GM12878 (cell line): ENCODE measurements at regions not wholly inside any gene's neighbourhood (a gene's known extent, or its start where the extent isn't known, plus 50 kb on each side); places are given as distances from the start of the nearest gene placed in this dataset.

ENCODE experiments used
- ATAC-seq: fragments of 200-7000 bp; cut with Tn5 transposase; 3 replicates; pipeline ENCODE4 v1.9.1; 2020; ENCODE audit warnings: mild to moderate bottlenecking, moderate library complexity
- BruUV-seq: library from RNA; stranded (reverse); fragments of 400-500 nt; replicated peaks from 2 replicates; lab custom pipeline; 2021; lab: Mats Ljungman, UMichigan
- CTCF ChIA-PET: fragments of 300-600 bp; sonication (Branson Sonifier 250); formaldehyde crosslinking; extraction: SDS; loops from one replicate; lab custom pipeline; 2021; ENCODE audit warnings: inconsistent platforms; lab: Yijun Ruan, JAX
- POLR2A ChIA-PET: fragments of 350-600 bp; formaldehyde crosslinking; extraction: SDS; loops from one replicate; lab custom pipeline; 2021; ENCODE audit warnings: inconsistent platforms; lab: Charles Lee
- RAD21 ChIA-PET: fragments of 300-600 bp; sonication (Branson Sonifier 250); formaldehyde crosslinking; loops from one replicate; lab custom pipeline; 2023; ENCODE audit warnings: antibody characterized with exemption; ENCODE audit not compliant: unreplicated experiment; lab: Charles Lee
- SMC1A ChIA-PET: fragments of 300-600 bp; sonication (Branson Sonifier 250); formaldehyde crosslinking; loops from one replicate; lab custom pipeline; 2023; ENCODE audit not compliant: unreplicated experiment, uncharacterized antibody; lab: Charles Lee
- DNase-seq: peaks from one replicate; pipeline ENCODE4 v3.0.0-alpha.2; 2011; ENCODE audit warnings: low read depth, low spot score
- FAIRE-seq: peaks from 3 replicates; lab custom pipeline; 2011; peaks lifted over from hg19 to GRCh38; lab: Jason Lieb, UNC
- H2AFZ ChIP-seq: 2 replicates; pipeline ENCODE4 v1.6.0; 2011; ENCODE audit warnings: low read depth, low read length, control low read depth; ENCODE audit not compliant: control insufficient read depth
- H3K27ac ChIP-seq: 2 replicates; pipeline ENCODE4 v1.5.1; 2011; ENCODE audit warnings: control low read depth; ENCODE audit not compliant: control insufficient read depth, insufficient read depth
- H3K27me3 ChIP-seq, 2 experiments: replicated peaks in 1 of 2; 2 replicates each; pipeline versions ENCODE4 v1.6.0 to v1.6.1; 2011; ENCODE audit warnings: low read length in 1 of 2; ENCODE audit not compliant: control insufficient read depth in 2 of 2, insufficient read depth in 2 of 2
- H3K36me3 ChIP-seq, 2 experiments: 2 replicates each; pipeline ENCODE4 v1.5.1; 2011; ENCODE audit warnings: low read length in 1 of 2; ENCODE audit not compliant: control insufficient read depth in 2 of 2, insufficient read depth in 2 of 2
- H3K4me1 ChIP-seq: 2 replicates; pipeline ENCODE4 v1.6.1; 2011; ENCODE audit warnings: mild to moderate bottlenecking, low read length, moderate library complexity, mixed read lengths; ENCODE audit not compliant: control insufficient read depth, insufficient read depth
- H3K4me2 ChIP-seq: 2 replicates; pipeline ENCODE4 v1.6.0; 2011; ENCODE audit warnings: control low read depth; ENCODE audit not compliant: control insufficient read depth, insufficient read depth
- H3K4me3 ChIP-seq: fragments of 200-600 bp; sonication (generic); 2 replicates; pipeline ENCODE4 v1.5.1; 2016
- H3K79me2 ChIP-seq: 2 replicates; pipeline ENCODE4 v1.6.0; 2011; ENCODE audit warnings: low read length; ENCODE audit not compliant: control insufficient read depth, insufficient read depth
- H3K9ac ChIP-seq: 2 replicates; pipeline ENCODE4 v1.8.0; 2011; ENCODE audit warnings: low read length, control low read depth, mixed read lengths; ENCODE audit not compliant: control insufficient read depth, insufficient read depth
- H3K9me3 ChIP-seq: replicated peaks from 3 replicates; pipeline ENCODE4 v1.5.1; 2011; ENCODE audit warnings: mild to moderate bottlenecking, low read length; ENCODE audit not compliant: control insufficient read depth, insufficient read depth
- H4K20me1 ChIP-seq: 2 replicates; pipeline ENCODE4 v1.6.0; 2011; ENCODE audit not compliant: control insufficient read depth, insufficient read depth
- BACH1 ChIP-seq: fragments of 450-650 bp; IDR thresholded peaks from 2 replicates; pipeline ENCODE4 v1.6.1; 2017; ENCODE audit warnings: mild to moderate bottlenecking, borderline replicate concordance
- BHLHE40 ChIP-seq, 2 experiments: fragments of 450-650 bp in 1 of 2; IDR thresholded peaks; 2 replicates each; pipeline ENCODE4 v1.6.1; 2011 to 2017; ENCODE audit warnings: low read depth in 2 of 2, borderline replicate concordance in 1 of 2, improper control_type of control experiment in 1 of 2, low read length in 1 of 2, mild to moderate bottlenecking in 1 of 2
- CEBPZ ChIP-seq: fragments of 150-350 bp; IDR thresholded peaks from 2 replicates; pipeline ENCODE4 v1.6.1; 2016; ENCODE audit warnings: low read depth, low read length
- CREB1 ChIP-seq: IDR thresholded peaks from 2 replicates; pipeline ENCODE4 v1.6.1; 2012; ENCODE audit warnings: low read depth, mild to moderate bottlenecking, inconsistent platforms
- ESRRA ChIP-seq: IDR thresholded peaks from 2 replicates; pipeline ENCODE4 v1.6.1; 2012; ENCODE audit warnings: mild to moderate bottlenecking, low read length, improper control_type of control experiment
- ETV6 ChIP-seq, 2 experiments: fragments of 450-650 bp in 1 of 2; IDR thresholded peaks in 1 of 2; conservative IDR thresholded peaks in 1 of 2; 2 replicates each; pipeline ENCODE4 v1.6.1; 2014; ENCODE audit warnings: antibody characterized with exemption in 1 of 2, borderline replicate concordance in 1 of 2, low read depth in 1 of 2, mild to moderate bottlenecking in 1 of 2, moderate library complexity in 1 of 2
- GABPA ChIP-seq: IDR thresholded peaks from 2 replicates; pipeline ENCODE4 v1.6.1; 2014; ENCODE audit warnings: antibody characterized with exemption, low read depth, mild to moderate bottlenecking, inconsistent platforms
- IRF5 ChIP-seq: fragments of 450-650 bp; IDR thresholded peaks from 2 replicates; pipeline ENCODE4 v1.6.1; 2017; ENCODE audit warnings: borderline replicate concordance
- NBN ChIP-seq: fragments of 450-650 bp; IDR thresholded peaks from 2 replicates; pipeline ENCODE4 v1.6.1; 2016
- NRF1 ChIP-seq: conservative IDR thresholded peaks from 2 replicates; pipeline ENCODE4 v1.6.1; 2011; ENCODE audit warnings: mild to moderate bottlenecking, low read depth, low read length, improper control_type of control experiment
- RELA ChIP-seq: fragments of 450-650 bp; IDR thresholded peaks from 2 replicates; pipeline ENCODE4 v1.8.0; 2014; ENCODE audit warnings: borderline replicate concordance; ENCODE audit not compliant: partially characterized antibody
- SMAD5 ChIP-seq: IDR thresholded peaks from 2 replicates; pipeline ENCODE4 v1.6.1; 2016; ENCODE audit warnings: antibody characterized with exemption, low read depth
- SRF ChIP-seq, 2 experiments: IDR thresholded peaks; 2 replicates each; pipeline ENCODE4 v1.6.1; 2011; ENCODE audit warnings: low read depth in 2 of 2, low read length in 2 of 2, mild to moderate bottlenecking in 1 of 2, moderate library complexity in 1 of 2
- STAT1 ChIP-seq: fragments of 450-650 bp; conservative IDR thresholded peaks from 2 replicates; pipeline ENCODE4 v1.6.1; 2014; ENCODE audit warnings: antibody characterized with exemption, mild to moderate bottlenecking
- SUPT20H ChIP-seq: IDR thresholded peaks from 2 replicates; pipeline ENCODE4 v1.6.1; 2011; ENCODE audit warnings: low read depth, mild to moderate bottlenecking, low read length, moderate library complexity, borderline replicate concordance; ENCODE audit not compliant: control insufficient read depth
- WRNIP1 ChIP-seq: IDR thresholded peaks from 2 replicates; pipeline ENCODE4 v1.6.1; 2011; ENCODE audit warnings: low read depth, low read length, improper control_type of control experiment, borderline replicate concordance
- WGBS: methylation state at CpG from one replicate; pipeline ENCODE4 v1.1.6; 2016; ENCODE audit warnings: low lambda C conversion rate; ENCODE audit not compliant: insufficient replicate concordance, insufficient coverage; ENCODE audit errors: missing lambda C conversion rate; 5-methylcytosine and 5-hydroxymethylcytosine counted together
- in situ Hi-C: fragments of 300-500 bp; cut with MboI; formaldehyde crosslinking; loops from 9 replicates; pipeline ENCODE4 v1.14.3; 2018; ENCODE audit warnings: mixed read lengths
- intact Hi-C: fragments of 100-400 bp; cut with micrococcal nuclease; formaldehyde crosslinking; loops from one replicate; pipeline ENCODE4 v1.14.2; 2022; ENCODE audit not compliant: unreplicated experiment

GRCh38 chr13:70529652-70530051 is 421.4 kb upstream of the KLHL1 start:
- TF ChIP-seq BACH1 = no peak
- TF ChIP-seq WRNIP1 = no peak
- no peak for TF ChIP-seq NRF1
- no peak for TF ChIP-seq STAT1
- no peak for TF ChIP-seq SUPT20H
- TF ChIP-seq SMAD5 = no peak
- no peak for TF ChIP-seq IRF5
- H3K79me2 ChIP-seq = no peaks in the 10 kb centered on the region
- RAD21 ChIA-PET = no interaction called here
- H3K4me2 ChIP-seq = no peak overlapping the region
- CTCF ChIA-PET = no interaction called here
- no peak overlapping the region for H3K9ac ChIP-seq
- H3K27ac ChIP-seq = no peak overlapping the region
- SMC1A ChIA-PET = no interaction called here
- 0% methylated on average over 2 of the region's 2 CpGs for WGBS
- POLR2A ChIA-PET = no interaction called here
- no peaks in the 10 kb centered on the region for H3K4me1 ChIP-seq
- H2AFZ ChIP-seq = no peak overlapping the region
- DNase-seq (no peak), FAIRE-seq (no peak), ATAC-seq (no peak)
- intact Hi-C loops = no loop called here
- no peaks in the 10 kb centered on the region for H3K36me3 ChIP-seq
- in situ Hi-C loops = no loop called here
- no TSS peak for BruUV-seq
- no peaks in the 10 kb centered on the region for H4K20me1 ChIP-seq
- no peak overlapping the region for H3K4me3 ChIP-seq
- no peaks in the 10 kb centered on the region for H3K27me3 ChIP-seq
- no peaks in the 10 kb centered on the region for H3K9me3 ChIP-seq

- no peak for ATAC-seq
- DNase-seq = no peak
- intact Hi-C loops = no loop called here
- Histone ChIP-seq H2AFZ (no peak overlapping the region), H3K36me3 (no peaks in the 10 kb centered on the region), H4K20me1 (no peaks in the 10 kb centered on the region), H3K27ac (no peak overlapping the region), H3K79me2 (no peaks in the 10 kb centered on the region), H3K4me2 (no peak overlapping the region), H3K4me3 (no peak overlapping the region), H3K27me3 (no peaks in the 10 kb centered on the region), H3K9me3 (no peaks in the 10 kb centered on the region), H3K9ac (no peak overlapping the region), H3K4me1 (no peaks in the 10 kb centered on the region)
- 16% methylated on average over 5 of the region's 5 CpGs for WGBS
- ChIA-PET POLR2A (no interaction called here), SMC1A (no interaction called here), CTCF (no interaction called here), RAD21 (no interaction called here)
- BruUV-seq = no TSS peak
- FAIRE-seq = no peak
- in situ Hi-C loops = no loop called here
- no peak for TF ChIP-seq CEBPZ
- TF ChIP-seq RELA = no peak
- no peak for TF ChIP-seq ETV6 (conservative IDR thresholded peaks at IDR 0.05 in 1 of 2, IDR thresholded peaks at IDR 0.05 in 1 of 2; ENCODE audit: borderline replicate concordance in 1 of 2, low read depth in 1 of 2)
- TF ChIP-seq SRF (IDR thresholded peaks at IDR 0.05; ENCODE audit: low read depth in 2 of 2, low read length in 2 of 2) = no peak
- TF ChIP-seq ESRRA = no peak
- TF ChIP-seq CREB1 = no peak
- TF ChIP-seq BHLHE40 (IDR thresholded peaks at IDR 0.05; ENCODE audit: borderline replicate concordance in 1 of 2, low read depth in 2 of 2, low read length in 1 of 2) = no peak
- no peak for TF ChIP-seq NBN
- no peak for TF ChIP-seq GABPA
These were observed 419.3 kb upstream of the KLHL1 start for GRCh38 chr13:70527599-70527998.
